A204.1 (cell line): ENCODE measurements at regions not wholly inside any gene's neighbourhood (a gene's known extent, or its start where the extent isn't known, plus 50 kb on each side); places are given as distances from the start of the nearest gene placed in this dataset.
"Not testable (repeated sequence)": the region's sequence is repeated elsewhere in the genome, so short reads cannot be mapped to it uniquely, and the experiment has no call there.

Experiments
- FAIRE-seq: peaks from 2 replicates; lab custom pipeline; 2012; peaks lifted over from hg19 to GRCh38; lab: Jason Lieb, UNC

GRCh38 chr2:208935531-208935930 is 488.3 kb upstream of the MAP2 start:
- FAIRE-seq, result no peak

- FAIRE-seq, result no peak
Observed at GRCh38 chr2:208937521-208937920, 486.3 kb upstream of the MAP2 start.

GRCh38 chr2:208939852-208940251 is 484.0 kb upstream of the MAP2 start:
- FAIRE-seq, result no peak

DNA sequence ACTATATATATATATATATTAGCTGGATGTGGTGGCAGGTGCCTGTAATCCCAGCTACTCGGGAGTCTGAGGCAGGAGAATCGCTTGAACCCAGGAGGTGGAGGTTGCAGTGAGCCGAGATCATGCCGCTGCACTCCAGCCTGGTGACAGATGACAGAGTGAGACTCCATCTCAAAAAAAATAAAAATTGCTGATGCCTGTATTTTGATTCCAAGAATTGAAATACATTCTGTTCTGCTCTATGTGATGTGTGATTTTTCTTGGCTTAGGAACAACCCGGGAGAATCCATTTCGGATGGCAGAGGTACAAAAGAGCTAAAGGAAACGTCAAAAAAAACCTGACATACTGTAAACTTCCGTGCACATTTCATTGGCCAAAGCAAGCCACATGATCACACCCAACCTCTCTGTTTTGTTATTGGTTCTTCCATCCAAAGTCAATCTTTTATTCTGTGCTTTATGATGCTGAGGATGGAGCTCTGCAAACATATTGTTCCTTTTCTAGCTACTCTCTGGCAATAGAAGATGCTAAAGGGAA is 478.1 kb upstream of the MAP2 start:
- no peak for FAIRE-seq

DNA sequence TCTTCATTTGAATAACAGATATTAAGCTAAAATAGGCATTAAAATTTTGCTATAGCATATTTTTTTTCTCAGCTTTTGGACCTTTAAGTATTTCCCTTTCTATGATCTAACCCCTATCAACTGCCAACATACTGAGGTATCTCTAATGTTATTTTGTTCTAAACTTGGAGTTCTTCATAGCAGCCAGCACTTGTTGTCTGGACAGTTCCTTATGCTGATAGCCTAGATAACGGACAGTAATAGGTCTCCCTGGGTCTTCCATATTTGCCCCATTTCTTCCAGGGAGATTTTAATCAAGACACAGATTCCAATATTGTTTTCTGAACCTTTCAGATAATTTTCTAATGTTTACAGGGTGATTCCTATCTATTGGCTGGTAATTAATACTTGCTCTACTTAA is 475.8 kb upstream of the MAP2 start:
- no peak for FAIRE-seq

DNA sequence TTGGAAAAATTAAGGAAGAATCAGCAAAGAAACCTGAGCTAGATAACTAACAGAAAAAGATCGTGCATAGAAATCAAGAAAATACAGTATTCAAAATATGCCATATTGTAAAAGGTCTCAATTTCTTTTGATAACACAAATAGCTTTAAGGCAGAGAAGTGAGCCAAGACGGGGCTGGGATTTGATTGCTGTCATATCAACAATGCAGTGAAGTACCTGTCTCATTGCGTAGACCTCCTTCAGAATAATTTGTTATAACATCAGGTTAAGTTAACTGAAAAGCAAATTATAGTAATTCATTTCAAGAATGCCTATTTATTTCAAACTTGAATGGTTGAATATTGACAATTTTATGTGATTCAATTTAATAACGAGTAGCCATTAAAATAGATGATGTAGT is 453.8 kb upstream of the MAP2 start:
- no peak for FAIRE-seq

- no peak for FAIRE-seq
Observed at GRCh38 chr2:208977582-208977981, 446.3 kb upstream of the MAP2 start.

GRCh38 chr2:208978946-208979345 is 444.9 kb upstream of the MAP2 start:
- FAIRE-seq, result no peak

DNA sequence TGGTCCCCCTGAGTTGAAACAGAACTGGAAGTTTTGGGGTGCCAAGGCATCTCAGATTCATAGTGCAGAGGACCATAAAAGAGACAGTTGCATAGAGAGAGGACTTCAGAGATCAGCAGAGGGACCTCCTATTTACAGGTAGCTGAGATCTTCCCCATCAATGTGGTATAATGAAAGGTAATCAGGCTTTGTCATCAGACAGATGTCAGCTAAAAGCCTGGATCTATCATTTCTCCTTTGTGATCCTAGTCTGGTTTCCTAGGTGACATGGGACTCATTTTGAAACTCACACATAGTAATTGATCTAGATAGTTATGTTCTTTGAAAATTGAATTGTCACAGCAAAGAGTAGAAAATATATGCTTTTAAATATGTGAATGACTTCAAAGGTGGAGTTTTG is 443.5 kb upstream of the MAP2 start:
- no peak for FAIRE-seq

DNA sequence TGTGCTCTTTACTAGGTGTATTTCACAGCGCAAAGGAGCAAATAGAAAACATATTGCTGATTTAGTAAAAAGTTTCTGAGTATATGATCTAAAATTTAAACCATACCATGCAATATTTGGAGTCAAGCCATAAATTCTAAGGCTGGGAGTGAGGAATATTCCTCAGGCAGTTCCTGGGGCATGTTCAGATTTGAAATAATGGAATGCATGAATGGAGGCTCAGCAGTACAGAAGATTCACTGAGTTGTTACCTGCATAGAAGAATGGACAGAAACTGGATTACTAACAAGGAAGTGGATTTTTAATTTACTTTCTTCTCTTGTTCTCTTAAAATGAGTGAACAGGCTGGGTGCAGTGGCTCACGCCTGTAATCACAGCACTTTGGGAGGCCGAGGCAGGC is 441.0 kb upstream of the MAP2 start:
- no peak for FAIRE-seq

DNA sequence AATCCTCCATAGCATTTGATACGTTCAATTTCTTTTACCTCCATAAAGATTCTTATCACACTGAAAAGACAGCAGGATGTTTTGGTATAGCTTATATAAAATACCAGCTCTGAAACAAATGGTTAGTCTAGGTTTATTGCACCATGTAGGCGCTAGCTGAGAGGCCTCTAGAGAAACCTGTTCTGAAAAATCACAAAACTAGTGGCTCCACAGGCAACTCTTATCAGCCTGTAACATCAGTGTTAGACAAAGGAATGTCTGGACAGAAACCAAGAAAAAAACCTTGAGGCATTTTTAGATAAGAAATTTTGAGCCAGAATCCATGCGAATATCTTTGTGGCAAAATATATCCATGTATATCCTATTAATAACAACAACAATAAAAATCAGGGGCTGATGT is 440.4 kb upstream of the MAP2 start:
- no peak for FAIRE-seq

DNA sequence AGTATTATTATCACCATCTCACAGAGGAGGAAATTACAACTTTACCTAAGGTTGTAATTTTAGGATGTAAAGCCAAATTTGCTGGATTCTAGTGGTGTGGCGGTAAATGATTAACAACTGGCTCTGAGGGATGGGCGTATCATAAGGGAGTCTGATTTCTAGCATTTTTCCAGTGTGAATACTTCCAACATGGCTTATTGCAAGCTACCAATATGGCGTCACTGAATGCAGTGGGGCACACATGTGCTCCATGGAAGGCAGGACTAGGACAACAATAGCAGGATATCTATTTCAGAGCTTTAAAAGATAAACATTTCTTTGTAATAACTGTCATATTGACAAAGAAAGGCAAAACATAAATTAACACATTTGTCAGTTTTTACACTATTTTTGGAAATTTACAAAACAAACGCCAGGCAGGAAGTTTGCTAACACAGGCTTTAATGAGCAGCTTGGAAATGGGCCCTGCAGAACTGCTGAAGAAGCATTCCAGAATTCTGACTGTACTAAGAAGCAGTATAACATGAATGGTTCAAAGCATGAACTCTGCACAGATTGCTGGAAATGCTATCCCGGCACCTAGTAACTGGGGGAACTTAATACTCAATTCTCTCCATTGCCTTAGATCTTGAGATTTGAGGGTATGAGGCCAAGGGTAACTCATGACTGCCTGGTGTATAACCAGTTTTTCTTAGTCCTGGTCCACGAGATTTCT is 439.3 kb upstream of the MAP2 start:
- no peak for FAIRE-seq

DNA sequence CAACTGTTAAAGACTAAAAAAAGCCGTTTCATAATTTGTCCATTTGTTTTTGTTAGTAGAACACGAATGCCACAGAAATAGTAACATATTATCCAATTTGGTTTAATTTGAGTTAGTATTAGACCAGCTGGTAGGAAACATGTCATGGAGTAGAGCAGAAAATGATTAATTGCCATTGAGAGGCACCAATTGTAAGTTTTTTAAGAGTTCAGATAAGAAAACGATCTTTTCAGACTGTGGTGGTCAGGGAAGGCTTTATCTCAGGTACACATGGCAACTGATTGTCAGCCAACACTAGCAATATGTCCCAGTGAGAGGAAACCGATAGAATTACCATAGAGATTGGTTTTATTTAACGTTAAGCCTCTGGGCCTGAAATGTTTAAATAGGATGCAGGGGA is 438.2 kb upstream of the MAP2 start:
- FAIRE-seq, result no peak

GRCh38 chr2:208990716-208991115 is 433.1 kb upstream of the MAP2 start:
- no peak for FAIRE-seq

DNA sequence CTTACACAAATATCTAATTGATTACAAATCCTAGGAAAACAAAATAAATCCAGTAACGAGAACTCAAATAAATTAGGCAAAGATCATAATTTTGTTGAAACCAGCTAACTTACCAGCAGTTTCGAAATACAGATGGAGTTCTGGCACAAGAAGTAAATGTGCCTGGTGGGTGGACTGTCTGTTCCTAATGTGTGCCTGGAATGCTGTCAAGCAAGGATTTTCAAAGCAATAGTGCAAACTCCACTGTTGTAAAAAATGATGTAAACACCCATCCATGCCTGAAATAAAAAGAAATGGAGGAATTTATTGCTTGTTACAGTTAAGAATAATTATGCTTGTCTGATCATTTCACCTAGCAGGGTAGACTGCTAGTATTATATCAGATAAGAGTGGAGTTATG is 423.9 kb upstream of the MAP2 start:
- no peak for FAIRE-seq

DNA sequence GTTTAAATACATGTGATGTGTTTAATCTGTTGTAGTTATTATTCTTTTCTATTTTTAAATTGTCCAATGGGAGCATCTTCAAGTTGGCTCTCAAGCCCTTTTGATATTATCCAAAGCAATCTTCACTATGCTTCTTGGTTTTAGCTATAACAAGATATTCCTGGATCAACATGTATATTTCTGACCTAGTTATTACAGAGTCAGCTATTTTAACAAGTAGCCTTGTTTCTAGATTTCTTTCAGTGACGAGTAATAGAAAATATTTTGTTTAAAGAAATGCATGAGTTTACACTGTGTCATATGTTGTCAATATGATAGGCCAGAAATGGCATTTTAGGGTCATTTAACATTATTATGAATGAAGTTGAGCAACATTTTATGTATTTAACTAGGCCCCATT is 421.8 kb upstream of the MAP2 start:
- FAIRE-seq, result no peak

DNA sequence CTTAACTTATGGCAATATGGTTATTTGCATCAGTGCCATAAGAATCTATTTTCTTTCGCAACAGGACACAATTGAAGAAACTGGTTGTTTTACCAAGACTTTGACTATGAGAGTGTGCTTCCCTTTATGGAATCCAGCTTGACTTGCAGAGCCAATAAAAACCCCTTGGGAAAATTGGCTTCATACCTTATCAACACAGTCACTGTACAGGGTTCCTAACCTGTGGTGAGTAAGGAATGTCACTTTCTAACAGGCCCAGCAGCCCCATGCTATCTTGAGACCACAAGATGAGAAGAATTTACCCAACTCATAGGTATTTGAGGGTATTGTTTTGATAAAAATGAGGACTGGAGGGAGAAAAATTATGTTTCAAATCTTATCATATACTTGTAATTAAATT is 418.5 kb upstream of the MAP2 start:
- FAIRE-seq, result no peak

DNA sequence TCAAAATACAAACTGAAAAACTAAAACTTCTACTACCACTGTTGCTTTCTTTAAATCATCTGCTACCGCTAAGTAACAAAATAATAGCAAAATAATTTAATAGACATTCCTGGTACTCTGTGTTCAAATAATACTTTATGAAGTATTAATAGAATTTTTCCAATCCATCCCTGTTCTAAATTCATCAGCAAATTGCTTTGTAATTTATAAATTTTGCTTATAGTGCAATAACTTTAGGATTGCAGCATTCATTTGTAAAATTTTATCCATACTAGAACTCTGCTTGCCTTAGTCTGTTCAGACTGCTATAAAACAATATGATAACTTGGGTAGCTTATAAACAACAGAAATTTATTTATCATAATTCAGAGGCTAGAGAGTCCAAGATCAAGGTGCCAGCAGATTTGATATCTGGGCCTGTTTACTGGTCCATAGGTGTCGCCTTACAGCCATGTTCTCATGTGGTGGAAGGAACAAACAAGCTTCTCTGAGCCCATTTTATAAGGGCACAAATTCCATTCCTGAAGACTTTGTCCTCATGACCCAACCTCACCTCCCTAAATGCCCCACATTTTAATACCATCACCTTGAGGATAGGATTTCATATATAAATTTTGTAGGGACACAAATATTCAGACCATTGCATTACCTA is 415.1 kb upstream of the MAP2 start:
- no peak for FAIRE-seq

GRCh38 chr2:209018633-209019032 is 405.2 kb upstream of the MAP2 start:
- FAIRE-seq, result not testable (repeated sequence)

DNA sequence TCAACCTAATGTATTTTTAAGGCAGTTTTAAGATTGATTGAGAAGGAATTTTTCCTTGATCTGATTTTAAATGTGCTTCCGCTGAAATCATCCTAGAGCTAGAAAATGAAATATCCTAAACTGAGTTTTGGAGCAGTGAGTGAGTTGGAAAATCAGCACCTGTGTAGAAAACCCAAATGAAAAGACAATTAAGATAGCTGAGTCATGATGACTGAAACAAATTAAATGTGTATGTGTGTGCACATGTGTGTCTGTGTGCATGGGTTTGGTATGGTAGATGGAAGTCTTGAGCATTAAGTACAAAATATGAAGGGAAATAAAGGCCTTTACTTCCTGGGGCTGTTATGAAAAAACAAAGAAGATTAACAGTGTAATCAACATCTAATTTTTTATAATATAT is 394.6 kb upstream of the MAP2 start:
- no peak for FAIRE-seq

GRCh38 chr2:209044307-209044706 is 379.5 kb upstream of the MAP2 start:
- no peak for FAIRE-seq

DNA sequence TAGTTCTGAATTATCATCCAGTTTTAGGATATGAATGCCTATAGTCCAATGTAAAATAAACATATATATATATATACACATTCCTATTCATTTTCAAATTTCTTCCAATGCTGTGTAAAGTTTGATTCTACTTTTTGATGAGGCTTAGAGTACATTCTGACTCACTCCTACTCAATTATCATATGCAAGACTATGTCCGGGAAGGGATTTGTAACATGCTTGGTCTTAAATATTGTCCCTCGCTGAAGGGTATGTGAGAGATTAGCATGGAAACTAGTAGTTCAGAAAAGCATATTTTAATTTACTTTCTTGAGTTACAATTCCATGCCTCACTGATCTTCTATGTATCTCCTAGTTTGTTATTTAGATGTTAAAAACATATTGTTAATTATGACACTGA is 377.7 kb upstream of the MAP2 start:
- FAIRE-seq, result no peak

DNA sequence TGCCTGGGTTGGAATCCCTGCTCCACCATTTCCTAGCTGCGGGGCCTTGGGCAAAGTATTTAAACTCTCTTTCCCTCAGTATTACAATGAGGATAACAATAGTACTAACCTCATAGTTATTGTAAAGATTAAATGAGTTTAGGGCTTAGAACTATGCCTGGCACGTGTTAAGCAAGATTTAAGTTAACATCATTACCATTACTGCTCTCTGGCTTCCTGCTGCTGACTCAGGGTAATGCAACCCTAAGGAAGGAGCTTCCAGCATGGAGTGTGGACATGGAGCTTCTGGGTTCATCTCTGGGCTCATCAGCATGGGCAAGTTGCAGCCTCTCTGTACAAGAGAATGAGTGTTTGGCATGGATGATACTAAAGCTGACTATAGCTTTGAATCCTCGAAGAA is 374.2 kb upstream of the MAP2 start:
- FAIRE-seq, result no peak

GRCh38 chr2:209062210-209062609 is 361.6 kb upstream of the MAP2 start:
- no peak for FAIRE-seq
